NCI-H128 (cell line): ENCODE measurements at regions not wholly inside any gene's neighbourhood (a gene's known extent, or its start where the extent isn't known, plus 50 kb on each side); places are given as distances from the start of the nearest gene placed in this dataset.

Source experiments
- DNase-seq: peaks from one replicate; lab custom pipeline; 2025; ENCODE audit not compliant: unreplicated experiment; lab: John Stamatoyannopoulos, UW

DNA sequence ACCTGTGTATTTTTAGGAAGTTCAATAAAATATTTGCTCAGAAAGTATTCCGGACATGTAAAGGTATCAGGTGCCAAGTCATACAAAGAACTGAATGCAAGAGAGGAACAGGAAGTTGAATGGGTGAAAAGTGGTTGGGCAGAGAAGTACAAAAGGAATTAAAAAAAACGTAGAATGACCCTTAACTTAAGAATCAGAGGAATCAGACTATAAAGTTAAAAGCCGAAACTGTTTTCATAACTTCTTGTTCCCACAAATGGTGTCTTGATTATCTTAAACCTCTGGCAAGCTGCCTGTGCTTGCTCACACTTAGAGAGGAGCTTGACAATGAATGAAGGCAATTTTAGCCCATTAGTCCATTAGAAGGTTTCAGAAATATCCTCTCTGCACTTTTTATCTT, 81.6 kb upstream of the HHIP start:
- no peak for DNase-seq

GRCh38 chr4:144565527-144566195, 80.3 kb upstream of the HHIP start:
- DNase-seq: no peak

- no peak for DNase-seq
Observed at GRCh38 chr4:144572660-144573059, 73.3 kb upstream of the HHIP start.

- no peak for DNase-seq
Observed at GRCh38 chr4:144574000-144574399, 72.0 kb upstream of the HHIP start.

- no peak for DNase-seq
Observed at GRCh38 chr4:144574509-144574908, 71.4 kb upstream of the HHIP start.

DNA sequence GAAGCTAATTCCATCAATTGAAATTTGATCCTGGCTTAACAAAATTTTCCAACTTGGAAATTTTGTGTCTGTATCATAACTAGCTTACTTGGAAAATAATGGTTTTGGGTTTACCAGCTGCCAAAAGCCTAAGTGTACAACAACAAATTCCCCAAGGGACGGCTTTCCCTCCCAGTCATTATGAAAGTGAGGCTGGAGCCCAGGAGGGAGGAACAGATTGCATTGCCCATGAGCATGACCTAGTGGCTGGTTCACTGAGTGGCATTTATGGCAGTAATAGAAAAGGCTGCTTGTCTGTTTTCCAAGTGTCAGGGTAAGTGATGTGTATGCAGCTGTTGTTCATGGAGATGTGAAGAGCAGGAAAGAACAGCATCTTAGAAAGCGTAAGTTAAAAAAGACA, 70.8 kb upstream of the HHIP start:
- no peak for DNase-seq

DNA sequence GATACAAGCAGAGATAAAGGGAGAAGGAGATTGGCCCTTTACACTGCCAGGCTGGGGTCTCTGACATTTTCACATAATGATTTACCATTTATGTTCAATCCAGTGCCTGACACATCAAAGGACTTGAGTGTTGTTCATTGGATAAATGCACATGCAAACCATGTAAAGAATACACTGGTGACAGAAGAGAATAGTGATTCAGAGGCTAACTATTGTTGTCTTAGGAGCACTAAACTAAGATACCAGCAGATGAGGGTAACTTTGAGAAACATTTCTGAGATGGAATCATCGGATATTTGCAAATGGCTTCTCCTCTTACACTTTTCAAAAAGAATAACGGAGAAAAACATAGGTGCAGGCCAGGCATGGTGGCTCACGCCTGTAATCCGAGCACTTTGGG, 67.3 kb upstream of the HHIP start:
- no peak for DNase-seq

DNA sequence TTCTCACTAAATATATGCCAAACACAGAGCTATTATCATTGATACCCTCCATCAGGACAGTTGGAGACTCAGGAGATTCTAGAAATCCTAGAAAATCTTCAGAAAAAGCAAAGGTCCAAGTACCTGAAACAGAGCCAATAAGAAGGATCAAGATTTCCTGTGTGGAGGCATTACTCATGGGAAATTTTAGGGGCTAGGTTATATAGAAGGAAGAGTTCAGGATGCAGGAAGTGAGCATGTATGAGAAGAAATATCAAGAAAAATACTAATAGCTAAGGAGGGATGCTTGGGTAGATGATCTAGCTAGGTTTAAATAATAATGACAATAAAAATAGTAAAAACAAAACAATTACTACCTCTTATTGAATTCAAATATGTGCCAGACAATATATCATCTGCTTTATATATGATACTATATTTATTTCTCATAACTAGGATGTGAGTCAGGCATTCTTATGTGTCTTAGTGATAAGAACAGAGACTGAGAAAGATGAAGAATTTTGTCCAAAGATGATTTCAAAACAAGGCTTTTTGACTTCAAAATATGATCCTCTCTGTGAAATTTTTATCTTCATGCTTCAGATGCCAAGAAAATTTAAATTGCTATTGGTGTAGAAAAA, 66.4 kb upstream of the HHIP start:
- no peak for DNase-seq

DNA sequence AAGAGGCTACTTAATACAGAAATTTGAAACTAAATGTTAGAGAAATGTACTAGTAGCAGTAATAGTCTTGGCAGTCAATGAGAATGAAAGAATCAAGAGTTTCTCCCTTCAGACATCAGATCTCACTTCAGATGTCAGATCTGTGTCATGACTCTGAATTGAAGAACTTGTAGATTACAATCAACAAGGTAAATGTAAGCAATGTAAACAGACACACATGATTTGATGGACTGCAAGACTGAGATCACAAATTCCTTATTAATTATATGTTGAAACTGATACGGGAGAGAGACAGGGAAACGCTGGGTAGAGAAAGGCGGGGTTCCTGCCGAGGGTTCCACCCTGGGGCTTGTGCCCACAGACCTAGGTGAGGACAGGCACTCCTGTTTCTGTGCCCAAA, 65.5 kb upstream of the HHIP start:
- no peak for DNase-seq

GRCh38 chr4:144582105-144582850, 63.7 kb upstream of the HHIP start:
- no peak for DNase-seq

- DNase-seq: no peak
Observed at GRCh38 chr4:144582975-144583374, 63.0 kb upstream of the HHIP start.

GRCh38 chr4:144583658-144584057, 62.3 kb upstream of the HHIP start:
- DNase-seq: no peak

DNA sequence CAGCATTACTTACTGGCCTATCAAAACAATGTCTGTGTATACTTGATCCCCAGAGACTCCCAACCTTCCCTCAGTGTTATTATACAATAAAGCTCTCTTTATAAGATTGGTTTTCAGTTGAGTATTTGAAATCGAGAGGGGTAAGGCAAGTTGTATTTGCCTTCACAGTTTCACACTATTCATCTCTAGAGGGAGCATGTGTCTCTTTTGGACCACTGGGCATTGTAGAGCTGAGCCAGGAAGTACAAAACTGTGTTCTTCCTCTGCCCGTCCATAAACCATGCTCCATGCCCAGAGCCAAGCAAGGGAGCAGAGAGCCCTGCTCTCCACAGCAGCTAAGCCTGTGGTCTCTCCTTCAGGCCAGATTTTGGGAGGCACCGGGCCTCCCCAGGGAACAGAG, 61.5 kb upstream of the HHIP start:
- DNase-seq: no peak

- DNase-seq: no peak
Observed at GRCh38 chr4:144589512-144589911, 56.4 kb upstream of the HHIP start.

- no peak for DNase-seq
Observed at GRCh38 chr4:144590020-144590419, 55.9 kb upstream of the HHIP start.

- DNase-seq: peak; percentile 1
Observed at GRCh38 chr4:144591401-144591800, 54.6 kb upstream of the HHIP start.

GRCh38 chr4:144592264-144592663, 53.7 kb upstream of the HHIP start:
- DNase-seq: no peak

GRCh38 chr4:144594471-144594986, 51.4 kb upstream of the HHIP start:
- DNase-seq: no peak

DNA sequence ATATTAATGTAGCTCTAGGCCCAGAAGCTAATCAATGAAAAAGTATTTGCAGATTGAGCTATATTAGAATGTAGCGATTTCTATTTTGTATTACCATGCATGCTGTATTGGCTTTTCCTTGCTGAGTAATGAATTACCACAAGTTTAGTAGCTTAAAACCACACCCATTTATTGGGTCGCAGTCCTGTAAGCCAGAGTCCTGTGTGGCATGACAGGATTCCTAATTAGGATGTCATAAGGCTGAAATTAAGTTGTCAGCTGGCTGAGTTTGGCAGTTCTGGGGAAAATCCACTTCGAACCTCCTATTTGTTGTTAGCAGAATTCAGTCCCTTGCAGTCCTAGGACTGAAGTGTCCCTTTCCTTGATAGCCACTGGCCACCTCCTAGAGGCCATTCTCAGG, 50.3 kb upstream of the HHIP start:
- DNase-seq: no peak
